ENCODE measurements at regions not wholly inside any gene's neighbourhood (a gene's known extent, or its start where the extent isn't known, plus 50 kb on each side); places are given as distances from the start of the nearest gene placed in this dataset.

DNA sequence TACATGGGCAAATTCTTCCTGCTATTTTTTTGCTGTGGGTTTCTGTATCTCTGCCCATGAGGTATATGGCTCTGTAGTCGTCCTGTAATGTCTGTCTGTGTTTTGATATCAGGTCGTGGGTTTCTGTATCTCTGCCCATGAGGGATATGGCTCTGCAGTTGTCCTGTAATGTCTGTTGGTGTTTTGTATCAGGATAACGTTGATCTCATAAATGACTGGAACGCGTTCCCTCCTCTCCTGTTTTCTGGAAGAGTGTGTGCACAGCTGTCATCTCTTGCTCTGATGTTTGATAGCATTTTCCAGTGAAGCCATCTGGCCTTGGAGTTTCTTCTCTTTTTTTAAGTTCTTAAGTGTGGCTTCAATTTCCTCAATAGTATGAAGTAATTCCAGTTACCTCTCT is 57.2 kb downstream of the SOX1 start:
- TF ChIP-seq, protein P1, sequence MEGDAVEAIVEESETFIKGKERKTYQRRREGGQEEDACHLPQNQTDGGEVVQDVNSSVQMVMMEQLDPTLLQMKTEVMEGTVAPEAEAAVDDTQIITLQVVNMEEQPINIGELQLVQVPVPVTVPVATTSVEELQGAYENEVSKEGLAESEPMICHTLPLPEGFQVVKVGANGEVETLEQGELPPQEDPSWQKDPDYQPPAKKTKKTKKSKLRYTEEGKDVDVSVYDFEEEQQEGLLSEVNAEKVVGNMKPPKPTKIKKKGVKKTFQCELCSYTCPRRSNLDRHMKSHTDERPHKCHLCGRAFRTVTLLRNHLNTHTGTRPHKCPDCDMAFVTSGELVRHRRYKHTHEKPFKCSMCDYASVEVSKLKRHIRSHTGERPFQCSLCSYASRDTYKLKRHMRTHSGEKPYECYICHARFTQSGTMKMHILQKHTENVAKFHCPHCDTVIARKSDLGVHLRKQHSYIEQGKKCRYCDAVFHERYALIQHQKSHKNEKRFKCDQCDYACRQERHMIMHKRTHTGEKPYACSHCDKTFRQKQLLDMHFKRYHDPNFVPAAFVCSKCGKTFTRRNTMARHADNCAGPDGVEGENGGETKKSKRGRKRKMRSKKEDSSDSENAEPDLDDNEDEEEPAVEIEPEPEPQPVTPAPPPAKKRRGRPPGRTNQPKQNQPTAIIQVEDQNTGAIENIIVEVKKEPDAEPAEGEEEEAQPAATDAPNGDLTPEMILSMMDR (IDR thresholded peaks at IDR 0.05; ENCODE audit: unreplicated experiment), result no peak
- DNase-seq (ENCODE audit: low spot score, unreplicated experiment), result no peak
- no peak overlapping the region for H3K27ac Mint-ChIP-seq
- no peak overlapping the region for H3K4me3 Mint-ChIP-seq (ENCODE audit: low read depth)
- H3K27me3 Mint-ChIP-seq, result peaks cover 65% of the 10 kb centered on the region
- H3K36me3 Mint-ChIP-seq (ENCODE audit: insufficient read depth), result no peaks in the 10 kb centered on the region
- no peaks in the 10 kb centered on the region for H3K9me3 Mint-ChIP-seq (ENCODE audit: low read depth)
- H3K4me1 Mint-ChIP-seq (ENCODE audit: low read depth), result no peaks in the 10 kb centered on the region

DNA sequence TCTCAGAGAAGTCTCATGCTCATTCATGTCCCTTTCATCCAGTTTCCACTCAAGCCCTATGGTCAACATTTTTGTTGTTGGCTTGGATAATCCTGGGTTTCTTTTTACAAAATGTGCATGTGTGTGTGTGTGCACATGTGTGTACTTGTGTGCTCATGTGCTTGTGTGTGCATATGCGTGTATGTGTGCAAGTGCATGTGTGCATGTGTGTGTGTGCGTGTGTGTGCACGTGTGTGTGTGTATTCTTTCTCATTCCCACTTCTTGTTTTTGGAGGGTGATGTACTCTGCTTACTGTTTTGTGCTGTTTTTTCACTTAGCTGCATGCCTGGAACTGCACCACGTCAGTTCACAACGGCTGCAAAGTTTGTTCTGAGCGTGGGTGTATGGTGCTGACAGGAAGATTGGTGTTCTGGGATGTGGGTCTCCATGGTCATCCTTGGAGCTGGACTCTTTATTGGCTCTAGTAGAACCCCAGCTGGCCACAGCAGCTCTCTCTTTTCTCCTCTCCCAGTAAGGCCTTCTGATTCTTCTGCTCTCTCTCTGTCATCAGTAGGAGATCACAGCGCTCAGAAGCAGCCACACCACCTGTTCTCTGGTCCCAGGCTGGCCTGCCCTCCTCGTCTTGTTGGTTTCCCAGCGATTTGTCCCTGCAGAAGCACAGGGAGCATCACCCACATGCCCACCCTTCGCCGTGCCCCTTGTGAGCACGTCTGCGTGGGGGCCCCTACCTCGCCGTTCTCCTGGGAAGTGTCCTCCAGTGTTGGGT is 60.8 kb downstream of the SOX1 start:
- H3K36me3 Mint-ChIP-seq (ENCODE audit: insufficient read depth), result no peaks in the 10 kb centered on the region
- no peaks in the 10 kb centered on the region for H3K4me1 Mint-ChIP-seq (ENCODE audit: low read depth)
- H3K27me3 Mint-ChIP-seq, result peaks cover 75% of the 10 kb centered on the region
- TF ChIP-seq, protein P1 (IDR thresholded peaks at IDR 0.05; ENCODE audit: unreplicated experiment), result no peak
- no peaks in the 10 kb centered on the region for H3K9me3 Mint-ChIP-seq (ENCODE audit: low read depth)
- DNase-seq (ENCODE audit: low spot score, unreplicated experiment), result no peak
- no peak overlapping the region for H3K4me3 Mint-ChIP-seq (ENCODE audit: low read depth)
- no peak overlapping the region for H3K27ac Mint-ChIP-seq

DNA sequence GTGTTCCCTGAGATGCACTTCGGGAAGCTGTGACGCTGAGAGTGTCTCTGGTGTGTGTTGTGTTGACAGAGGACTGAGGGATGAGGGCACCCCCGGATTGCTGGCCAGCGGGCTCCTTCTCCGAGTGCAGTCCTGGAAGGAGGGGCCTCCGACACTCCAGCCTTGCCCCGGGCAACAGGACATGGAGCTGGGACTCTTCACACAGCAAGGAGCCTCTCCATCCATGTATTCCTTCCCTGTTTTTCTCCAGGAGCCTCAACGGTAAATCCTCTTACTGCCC is 61.3 kb downstream of the SOX1 start:
- H3K36me3 Mint-ChIP-seq (ENCODE audit: insufficient read depth), result no peaks in the 10 kb centered on the region
- DNase-seq (ENCODE audit: low spot score, unreplicated experiment), result no peak
- peaks cover 74% of the 10 kb centered on the region for H3K27me3 Mint-ChIP-seq
- H3K27ac Mint-ChIP-seq, result no peak overlapping the region
- TF ChIP-seq, protein P1 (IDR thresholded peaks at IDR 0.05; ENCODE audit: unreplicated experiment), result no peak
- no peak overlapping the region for H3K4me3 Mint-ChIP-seq (ENCODE audit: low read depth)
- no peaks in the 10 kb centered on the region for H3K4me1 Mint-ChIP-seq (ENCODE audit: low read depth)
- no peaks in the 10 kb centered on the region for H3K9me3 Mint-ChIP-seq (ENCODE audit: low read depth)

DNA sequence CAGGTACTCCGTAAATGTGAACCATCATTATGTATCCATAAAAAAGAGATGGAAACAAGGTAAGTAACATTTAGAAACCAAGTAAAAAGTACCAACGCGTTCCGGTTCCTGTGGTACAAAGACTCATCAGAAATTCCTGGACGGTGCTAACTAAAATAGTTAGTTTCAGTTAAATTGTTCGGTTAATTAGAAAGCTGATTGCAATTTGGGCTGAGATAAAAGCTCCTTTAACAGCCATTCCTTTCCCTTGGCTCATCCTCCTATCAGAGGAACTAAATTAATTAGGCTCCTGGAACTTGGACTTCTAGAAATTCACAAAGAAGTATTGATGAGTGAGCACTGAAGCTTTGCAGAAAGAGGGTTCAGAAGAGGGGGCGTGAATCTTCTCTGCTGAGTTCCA is 63.5 kb downstream of the SOX1 start:
- no peaks in the 10 kb centered on the region for H3K9me3 Mint-ChIP-seq (ENCODE audit: low read depth)
- H3K4me3 Mint-ChIP-seq (ENCODE audit: low read depth), result no peak overlapping the region
- H3K27me3 Mint-ChIP-seq, result peaks cover 70% of the 10 kb centered on the region
- peaks cover 3% of the 10 kb centered on the region for H3K4me1 Mint-ChIP-seq (ENCODE audit: low read depth)
- TF ChIP-seq, protein P1 (IDR thresholded peaks at IDR 0.05; ENCODE audit: unreplicated experiment), result no peak
- H3K36me3 Mint-ChIP-seq (ENCODE audit: insufficient read depth), result no peaks in the 10 kb centered on the region
- no peak overlapping the region for H3K27ac Mint-ChIP-seq
- DNase-seq (ENCODE audit: low spot score, unreplicated experiment), result no peak

DNA sequence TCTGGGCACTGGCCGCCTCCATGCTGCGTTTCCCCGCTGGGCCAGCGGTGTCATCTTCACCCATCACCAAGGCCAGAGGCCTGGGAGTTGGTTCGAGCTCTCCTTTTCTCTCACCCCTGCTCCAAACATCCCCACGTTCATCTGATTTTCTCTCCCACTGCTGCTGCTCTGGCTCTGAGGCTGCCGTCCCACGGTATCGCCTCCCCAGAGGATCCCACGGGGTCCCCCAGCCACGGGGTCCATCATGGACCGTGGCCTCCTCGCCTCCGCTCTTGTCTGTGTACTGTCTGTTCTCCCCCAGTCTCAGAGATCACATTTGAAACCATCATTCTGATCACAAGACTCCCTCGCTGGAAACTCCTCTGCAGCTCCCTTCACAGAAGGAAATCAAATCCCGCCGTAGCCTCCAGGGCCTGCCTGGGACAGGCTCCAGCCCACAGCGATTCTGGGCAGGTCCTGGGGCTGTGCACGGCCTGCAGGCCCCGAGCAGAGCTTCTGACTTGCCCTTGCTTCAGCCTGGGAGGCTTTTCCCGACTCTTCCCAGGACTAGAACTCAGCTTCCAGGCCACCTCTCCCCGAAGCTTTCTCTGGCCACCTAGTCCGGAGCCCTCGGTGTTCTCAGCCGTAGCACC is 64.2 kb downstream of the SOX1 start:
- Mint-ChIP-seq H3K27ac (no peak overlapping the region), H3K27me3 (peaks cover 69% of the 10 kb centered on the region), H3K36me3 (ENCODE audit: insufficient read depth) (no peaks in the 10 kb centered on the region), H3K4me1 (ENCODE audit: low read depth) (peaks cover 3% of the 10 kb centered on the region), H3K4me3 (ENCODE audit: low read depth) (no peak overlapping the region), H3K9me3 (ENCODE audit: low read depth) (no peaks in the 10 kb centered on the region)
- TF ChIP-seq, protein P1 (IDR thresholded peaks at IDR 0.05; ENCODE audit: unreplicated experiment), result no peak
- DNase-seq (ENCODE audit: low spot score, unreplicated experiment), result no peak
